ENCODE measurements at regions not wholly inside any gene's neighbourhood (a gene's known extent, or its start where the extent isn't known, plus 50 kb on each side); places are given as distances from the start of the nearest gene placed in this dataset.

DNA sequence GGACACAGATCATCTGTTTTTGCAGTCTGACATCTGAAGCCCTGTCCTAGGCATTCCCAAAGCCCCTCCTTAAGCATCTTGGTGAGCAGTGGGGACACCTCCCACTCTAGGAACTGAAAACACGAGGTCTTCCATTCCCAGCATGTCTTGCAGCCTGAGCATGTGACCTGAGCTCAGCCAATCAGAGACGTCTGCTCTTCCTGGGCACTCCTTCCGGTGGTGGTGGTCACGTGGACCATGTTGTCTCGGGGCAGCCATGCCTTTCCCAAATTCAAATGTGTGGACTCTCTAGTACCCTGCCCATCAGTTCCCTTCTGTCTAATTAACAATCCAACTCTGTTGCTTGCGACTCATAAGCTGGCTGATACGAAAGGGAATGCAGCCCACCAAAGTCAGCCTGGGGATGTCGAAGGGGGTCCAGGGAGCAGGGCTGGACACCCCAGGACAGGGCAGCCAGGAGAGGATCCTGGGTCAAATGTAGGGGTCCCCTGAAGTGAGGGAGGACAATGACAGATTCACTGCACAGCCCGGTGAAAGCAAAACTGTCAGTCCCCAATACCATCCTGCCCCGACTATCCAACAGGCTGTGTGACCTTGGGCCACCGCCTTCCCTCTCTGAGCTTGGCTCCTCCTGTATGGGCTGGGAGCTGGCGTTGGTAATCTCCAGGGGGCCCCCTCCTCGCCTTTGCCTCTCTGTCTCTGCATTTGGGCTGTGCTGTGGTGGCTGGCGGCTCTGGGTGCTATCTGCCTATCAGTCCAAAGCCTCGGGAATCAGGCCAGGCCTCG, 57.4 kb upstream of the BAIAP2L1 start:
- H3K9me3 ChIP-seq (ENCODE audit: control extremely low read depth in 1 of 5, control insufficient read depth in 4 of 5, insufficient read depth in 2 of 5, low read depth in 1 of 5, low read length in 4 of 5), result peaks cover 0 to 7% (median under 1%) of the 10 kb centered on the region in 5 experiments
- no peak for DNase-seq
- no peak overlapping the region for H3K4me3 ChIP-seq (ENCODE audit: control insufficient read depth in 1 of 7, extremely low read depth in 1 of 7, insufficient read depth in 4 of 7, low read depth in 2 of 7, low read length in 6 of 7)
- H3K36me3 ChIP-seq (ENCODE audit: control insufficient read depth in 4 of 4, insufficient read depth in 4 of 4, low read length in 3 of 4), result no peaks in the 10 kb centered on the region
- POLR2A ChIA-PET, result no interaction called here
- 92% methylated on average over 16 of the region's 16 CpGs for WGBS (ENCODE audit: insufficient coverage)
- H3K27ac ChIP-seq (ENCODE audit: insufficient read depth in 1 of 2, low read depth in 1 of 2, low read length in 2 of 2, poor library complexity in 1 of 2, severe bottlenecking in 2 of 2), result no peak overlapping the region
- CTCF ChIA-PET, result no interaction called here
- H3K4me1 ChIP-seq (ENCODE audit: control extremely low read depth in 1 of 4, control insufficient read depth in 4 of 4, insufficient read depth in 4 of 4, low read length in 3 of 4), result no peaks in the 10 kb centered on the region
- H3K27me3 ChIP-seq (replicated peaks in 2 of 5; ENCODE audit: control insufficient read depth in 4 of 5, insufficient read depth in 5 of 5, low read length in 4 of 5), result peaks cover 0 to 3% (median 0%) of the 10 kb centered on the region in 5 experiments

- 95% methylated on average over 6 of the region's 6 CpGs for WGBS (ENCODE audit: insufficient coverage)
- Histone ChIP-seq H3K27me3 (replicated peaks in 2 of 5; ENCODE audit: control insufficient read depth in 4 of 5, insufficient read depth in 5 of 5, low read length in 4 of 5) (no peaks in the 10 kb centered on the region), H3K36me3 (ENCODE audit: control insufficient read depth in 4 of 4, insufficient read depth in 4 of 4, low read length in 3 of 4) (no peaks in the 10 kb centered on the region), H3K4me3 (ENCODE audit: control insufficient read depth in 1 of 7, extremely low read depth in 1 of 7, insufficient read depth in 4 of 7, low read depth in 2 of 7, low read length in 6 of 7) (no peak overlapping the region), H3K27ac (ENCODE audit: insufficient read depth in 1 of 2, low read depth in 1 of 2, low read length in 2 of 2, poor library complexity in 1 of 2, severe bottlenecking in 2 of 2) (no peak overlapping the region), H3K9me3 (ENCODE audit: control extremely low read depth in 1 of 5, control insufficient read depth in 4 of 5, insufficient read depth in 2 of 5, low read depth in 1 of 5, low read length in 4 of 5) (peaks cover 0 to 13% (median 7%) of the 10 kb centered on the region in 5 experiments), H3K4me1 (ENCODE audit: control extremely low read depth in 1 of 4, control insufficient read depth in 4 of 4, insufficient read depth in 4 of 4, low read length in 3 of 4) (no peaks in the 10 kb centered on the region)
- POLR2A ChIA-PET, result no interaction called here
- CTCF ChIA-PET, result interaction anchor here (1.7 kb wide), 1 partner anchor 378 kb away, joined by 4 read pairs; no protein-coding TSS in a partner anchor
- no peak for DNase-seq
These were observed 56.0 kb upstream of the BAIAP2L1 start for GRCh38 chr7:98456866-98457265.

- DNase-seq, result no peak
- peaks cover 0 to 13% (median 7%) of the 10 kb centered on the region in 5 experiments for H3K9me3 ChIP-seq (ENCODE audit: control extremely low read depth in 1 of 5, control insufficient read depth in 4 of 5, insufficient read depth in 2 of 5, low read depth in 1 of 5, low read length in 4 of 5)
- H3K4me3 ChIP-seq (ENCODE audit: control insufficient read depth in 1 of 7, extremely low read depth in 1 of 7, insufficient read depth in 4 of 7, low read depth in 2 of 7, low read length in 6 of 7), result no peak overlapping the region
- no peaks in the 10 kb centered on the region for H3K36me3 ChIP-seq (ENCODE audit: control insufficient read depth in 4 of 4, insufficient read depth in 4 of 4, low read length in 3 of 4)
- H3K27me3 ChIP-seq (replicated peaks in 2 of 5; ENCODE audit: control insufficient read depth in 4 of 5, insufficient read depth in 5 of 5, low read length in 4 of 5), result no peaks in the 10 kb centered on the region
- ChIA-PET CTCF (no interaction called here), POLR2A (no interaction called here)
- no peak overlapping the region for H3K27ac ChIP-seq (ENCODE audit: insufficient read depth in 1 of 2, low read depth in 1 of 2, low read length in 2 of 2, poor library complexity in 1 of 2, severe bottlenecking in 2 of 2)
- no peaks in the 10 kb centered on the region for H3K4me1 ChIP-seq (ENCODE audit: control extremely low read depth in 1 of 4, control insufficient read depth in 4 of 4, insufficient read depth in 4 of 4, low read length in 3 of 4)
- WGBS (ENCODE audit: insufficient coverage), result 90% methylated on average over 9 of the region's 9 CpGs
These were observed 51.9 kb upstream of the BAIAP2L1 start for GRCh38 chr7:98452791-98453190.
